B cell (primary cell): ENCODE measurements at regions not wholly inside any gene's neighbourhood (a gene's known extent, or its start where the extent isn't known, plus 50 kb on each side); places are given as distances from the start of the nearest gene placed in this dataset.

Source experiments
- ATAC-seq: fragments of 200-7000 bp; cut with Tn5 transposase; one replicate; pipeline ENCODE4 v1.10.0; 2021; ENCODE audit warnings: low read depth, mild to moderate bottlenecking, moderate number of reproducible peaks, moderate library complexity
- CTCF ChIA-PET: fragments of 350-600 bp; sonication (Branson Sonifier 250); formaldehyde crosslinking; loops from one replicate; lab custom pipeline; 2021; ENCODE audit warnings: antibody characterized with exemption, inconsistent platforms; lab: Charles Lee
- POLR2A ChIA-PET: fragments of 350-600 bp; sonication (Branson Sonifier 250); formaldehyde crosslinking; loops from one replicate; lab custom pipeline; 2021; ENCODE audit warnings: antibody characterized with exemption; lab: Charles Lee
- DNase-seq: peaks from one replicate; pipeline ENCODE4 v3.0.0; 2013
- H2AFZ ChIP-seq: 2 replicates; pipeline ENCODE4 v1.6.1; 2012; ENCODE audit warnings: mild to moderate bottlenecking, low read depth, low read length; ENCODE audit not compliant: insufficient read depth, poor library complexity, severe bottlenecking
- H3K27ac ChIP-seq, 2 donors: 1 replicate in 1 of 2; 2 replicates in 1 of 2; pipeline ENCODE4 v1.5.1; 2012 to 2013; ENCODE audit warnings: low read length in 2 of 2, mild to moderate bottlenecking in 2 of 2, moderate library complexity in 1 of 2
- H3K27me3 ChIP-seq, 4 experiments: fragments of 200-600 bp in 1 of 4; sonication (generic) in 1 of 4; replicated peaks in 1 of 4; 1 replicate in 2 of 4; 2 replicates in 2 of 4; pipeline versions ENCODE4 v1.6.1 to v1.7.0; 2013 to 2016; ENCODE audit warnings: low read length in 3 of 4, mild to moderate bottlenecking in 2 of 4, mixed read lengths in 1 of 4, moderate library complexity in 1 of 4; ENCODE audit not compliant: insufficient read depth in 4 of 4, control insufficient read depth in 3 of 4; ENCODE audit errors: control extremely low read depth in 1 of 4
- H3K36me3 ChIP-seq, 2 experiments: replicated peaks in 1 of 2; 1 replicate in 1 of 2; 2 replicates in 1 of 2; pipeline versions ENCODE4 v1.6.1 to v1.7.1; 2013; ENCODE audit warnings: low read length in 1 of 2; ENCODE audit not compliant: insufficient read depth in 2 of 2, control insufficient read depth in 1 of 2; ENCODE audit errors: control extremely low read depth in 1 of 2, extremely low read depth in 1 of 2
- H3K4me1 ChIP-seq, 2 donors: fragments of 200-600 bp in 1 of 2; sonication (generic) in 1 of 2; 1 replicate in 1 of 2; 2 replicates in 1 of 2; pipeline versions ENCODE4 v1.5.1 to v1.6.1; 2013 to 2017; ENCODE audit warnings: low read length in 2 of 2; ENCODE audit not compliant: control insufficient read depth in 2 of 2, insufficient read depth in 2 of 2
- H3K4me2 ChIP-seq: replicated peaks from 2 replicates; pipeline ENCODE3; 2012; ENCODE audit warnings: mild to moderate bottlenecking, low read depth, low read length; ENCODE audit not compliant: poor library complexity, severe bottlenecking
- H3K4me3 ChIP-seq, 5 experiments: fragments of 200-600 bp in 1 of 5; sonication (generic) in 1 of 5; 1 replicate in 3 of 5; 2 replicates in 2 of 5; pipeline versions ENCODE4 v1.5.1 to v1.7.0; 2011 to 2016; ENCODE audit warnings: low read length in 4 of 5, mild to moderate bottlenecking in 4 of 5, low read depth in 2 of 5, control low read depth in 1 of 5, moderate library complexity in 1 of 5; ENCODE audit not compliant: insufficient read depth in 1 of 5; ENCODE audit errors: control extremely low read depth in 1 of 5, extremely low read depth in 1 of 5
- H3K79me2 ChIP-seq: fragments of 200-600 bp; sonication (generic); one replicate; pipeline ENCODE4 v1.6.0; 2016; ENCODE audit warnings: low read length; ENCODE audit not compliant: control insufficient read depth, insufficient read depth
- H3K9ac ChIP-seq: fragments of 200-600 bp; sonication (generic); 2 replicates; pipeline ENCODE4 v1.6.1; 2017; ENCODE audit warnings: mild to moderate bottlenecking, low read length, moderate library complexity
- H3K9me3 ChIP-seq, 3 donors: one replicate each; pipeline versions ENCODE4 v1.6.1 to v1.7.1; 2013; ENCODE audit warnings: low read length in 2 of 3; ENCODE audit not compliant: control insufficient read depth in 2 of 3, insufficient read depth in 1 of 3; ENCODE audit errors: control extremely low read depth in 1 of 3
- H4K20me1 ChIP-seq: 2 replicates; pipeline ENCODE4 v1.6.0; 2012; ENCODE audit warnings: mild to moderate bottlenecking, low read length; ENCODE audit not compliant: insufficient read depth, control insufficient read depth, poor library complexity, severe bottlenecking
- H3K27ac Mint-ChIP-seq: one replicate; pipeline ENCODE4 v1.8.0; 2021; ENCODE audit warnings: mixed read lengths
- H3K27me3 Mint-ChIP-seq: one replicate; pipeline ENCODE4 v1.8.0; 2021; ENCODE audit warnings: mixed read lengths
- H3K4me1 Mint-ChIP-seq: one replicate; pipeline ENCODE4 v1.8.0; 2021; ENCODE audit warnings: mixed read lengths
- H3K4me3 Mint-ChIP-seq: one replicate; pipeline ENCODE4 v1.8.0; 2021; ENCODE audit warnings: mixed read lengths
- H3K9me3 Mint-ChIP-seq: one replicate; pipeline ENCODE4 v1.8.0; 2022; ENCODE audit warnings: mixed read lengths; ENCODE audit not compliant: insufficient read depth
- EZH2 ChIP-seq: IDR thresholded peaks from 2 replicates; pipeline ENCODE4 v1.6.1; 2012; ENCODE audit warnings: borderline replicate concordance, low read depth, mild to moderate bottlenecking, moderate library complexity, low read length; ENCODE audit not compliant: insufficient read depth, poor library complexity, severe bottlenecking
- WGBS: methylation state at CpG from one replicate; pipeline ENCODE4 v1.1.5; 2013; ENCODE audit warnings: missing lambda C conversion rate; ENCODE audit not compliant: insufficient coverage; 5-methylcytosine and 5-hydroxymethylcytosine counted together
- intact Hi-C: fragments of 100-400 bp; cut with micrococcal nuclease; formaldehyde crosslinking; loops from one replicate; pipeline ENCODE4 v1.10.0; 2022
- TF ChIP-seq, protein P1 (sequence below): fragments of 200-600 bp; IDR thresholded peaks from one replicate; pipeline ENCODE4 v1.8.0; 2022; ENCODE audit warnings: antibody characterized with exemption, mild to moderate bottlenecking

DNA sequence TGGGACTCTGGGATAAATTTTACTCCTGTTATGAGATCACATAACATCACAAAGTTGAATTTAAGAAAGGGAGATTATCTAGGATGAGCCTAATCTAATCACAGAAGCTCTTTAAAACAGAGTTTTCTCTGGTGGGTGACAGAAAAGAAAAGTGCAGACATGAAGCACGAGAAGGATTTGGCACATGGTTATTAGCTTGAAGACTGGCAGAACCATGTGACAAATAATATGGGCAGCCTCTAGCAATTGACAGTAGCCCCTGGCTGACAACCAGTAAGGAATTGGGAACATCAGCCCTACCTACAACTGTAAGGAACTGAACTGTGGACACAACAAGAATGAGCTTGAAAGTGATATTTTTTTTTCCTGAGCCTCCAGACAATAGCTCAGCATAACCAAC lies 243.1 kb downstream of the HTR1A start:
- no peaks in the 10 kb centered on the region for H3K36me3 ChIP-seq
- H3K79me2 ChIP-seq: no peaks in the 10 kb centered on the region
- no peak overlapping the region for H3K4me2 ChIP-seq
- no peak overlapping the region for H3K27ac ChIP-seq
- intact Hi-C loops: no loop called here
- no peaks in the 10 kb centered on the region for H3K27me3 Mint-ChIP-seq
- ChIA-PET POLR2A (no interaction called here), CTCF (no interaction called here)
- H3K9me3 Mint-ChIP-seq: no peaks in the 10 kb centered on the region
- TF ChIP-seq, protein P1, sequence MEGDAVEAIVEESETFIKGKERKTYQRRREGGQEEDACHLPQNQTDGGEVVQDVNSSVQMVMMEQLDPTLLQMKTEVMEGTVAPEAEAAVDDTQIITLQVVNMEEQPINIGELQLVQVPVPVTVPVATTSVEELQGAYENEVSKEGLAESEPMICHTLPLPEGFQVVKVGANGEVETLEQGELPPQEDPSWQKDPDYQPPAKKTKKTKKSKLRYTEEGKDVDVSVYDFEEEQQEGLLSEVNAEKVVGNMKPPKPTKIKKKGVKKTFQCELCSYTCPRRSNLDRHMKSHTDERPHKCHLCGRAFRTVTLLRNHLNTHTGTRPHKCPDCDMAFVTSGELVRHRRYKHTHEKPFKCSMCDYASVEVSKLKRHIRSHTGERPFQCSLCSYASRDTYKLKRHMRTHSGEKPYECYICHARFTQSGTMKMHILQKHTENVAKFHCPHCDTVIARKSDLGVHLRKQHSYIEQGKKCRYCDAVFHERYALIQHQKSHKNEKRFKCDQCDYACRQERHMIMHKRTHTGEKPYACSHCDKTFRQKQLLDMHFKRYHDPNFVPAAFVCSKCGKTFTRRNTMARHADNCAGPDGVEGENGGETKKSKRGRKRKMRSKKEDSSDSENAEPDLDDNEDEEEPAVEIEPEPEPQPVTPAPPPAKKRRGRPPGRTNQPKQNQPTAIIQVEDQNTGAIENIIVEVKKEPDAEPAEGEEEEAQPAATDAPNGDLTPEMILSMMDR: no peak
- no peak for TF ChIP-seq EZH2
- no peaks in the 10 kb centered on the region for H3K4me1 Mint-ChIP-seq
- no CpG with 5 or more reads among the region's 1 CpG for WGBS
- H3K9me3 ChIP-seq: no peaks in the 10 kb centered on the region
- no peak for ATAC-seq
- H3K4me1 ChIP-seq: no peaks in the 10 kb centered on the region
- DNase-seq: no peak
- H3K4me3 Mint-ChIP-seq: no peak overlapping the region
- H2AFZ ChIP-seq: no peak overlapping the region
- no peak overlapping the region for H3K27ac Mint-ChIP-seq
- no peak overlapping the region for H3K4me3 ChIP-seq
- H4K20me1 ChIP-seq: no peaks in the 10 kb centered on the region
- no peaks in the 10 kb centered on the region for H3K27me3 ChIP-seq
- H3K9ac ChIP-seq: no peak overlapping the region

DNA sequence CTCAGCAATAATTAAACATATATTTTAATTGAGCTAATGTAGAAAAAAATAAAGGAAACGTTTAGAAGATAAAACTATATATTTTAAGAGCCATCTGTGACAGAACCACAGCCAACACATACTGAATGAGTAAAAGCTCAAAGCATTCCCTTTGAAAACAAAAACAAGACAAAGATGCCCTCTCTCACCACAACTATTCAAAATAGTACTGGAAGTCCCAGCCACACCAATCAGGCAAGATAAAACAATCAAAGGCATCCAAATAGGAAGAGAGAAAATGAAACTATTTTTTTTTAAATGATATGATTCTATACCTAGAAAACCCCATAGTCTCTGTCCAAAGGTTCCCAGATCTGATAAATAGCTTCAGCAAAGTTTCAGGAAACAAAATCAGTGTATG lies 262.0 kb downstream of the HTR1A start:
- TF ChIP-seq EZH2: no peak
- TF ChIP-seq, protein P1: no peak
- ATAC-seq (no peak), DNase-seq (no peak)
- H3K4me1 ChIP-seq: no peaks in the 10 kb centered on the region
- Mint-ChIP-seq H3K9me3 (peaks cover 5% of the 10 kb centered on the region), H3K27ac (no peak overlapping the region), H3K4me1 (no peaks in the 10 kb centered on the region), H3K27me3 (no peaks in the 10 kb centered on the region), H3K4me3 (no peak overlapping the region)
- no peak overlapping the region for H3K9ac ChIP-seq
- H3K4me3 ChIP-seq: no peak overlapping the region
- H3K27ac ChIP-seq: no peak overlapping the region
- no peaks in the 10 kb centered on the region for H3K79me2 ChIP-seq
- H3K4me2 ChIP-seq: no peak overlapping the region
- WGBS: no CpG with 5 or more reads among the region's 1 CpG
- H3K9me3 ChIP-seq: no peaks in the 10 kb centered on the region
- no peaks in the 10 kb centered on the region for H3K36me3 ChIP-seq
- H2AFZ ChIP-seq: no peak overlapping the region
- ChIA-PET CTCF (no interaction called here), POLR2A (no interaction called here)
- intact Hi-C loops: no loop called here
- H3K27me3 ChIP-seq: no peaks in the 10 kb centered on the region
- no peaks in the 10 kb centered on the region for H4K20me1 ChIP-seq
